Spleen (tissue), 7 donors: ENCODE measurements at regions not wholly inside any gene's neighbourhood (a gene's known extent, or its start where the extent isn't known, plus 50 kb on each side); places are given as distances from the start of the nearest gene placed in this dataset.

Source experiments
- POLR2A ChIP-seq, 3 donors: fragments of 450-650 bp; IDR thresholded peaks; one replicate each; pipeline ENCODE4 v1.5.1; 2017; ENCODE audit warnings: antibody characterized with exemption in 3 of 3, mild to moderate bottlenecking in 1 of 3
- POLR2AphosphoS5 ChIP-seq, 3 donors: sonication (generic); formaldehyde crosslinking; IDR thresholded peaks; one replicate each; pipeline ENCODE4 v1.5.1; 2017; ENCODE audit warnings: antibody characterized with exemption in 3 of 3
- TF ChIP-seq, protein P1 (sequence below), 11 experiments: fragments of 200-600 bp in 7 of 11; fragments of 450-650 bp in 4 of 11; sonication (generic) in 4 of 11; IDR thresholded peaks in 8 of 11; conservative IDR thresholded peaks in 3 of 11; 1 replicate in 7 of 11; 2 replicates in 4 of 11; pipeline versions ENCODE4 v1.4.0 to v1.8.0; 2016 to 2021; ENCODE audit warnings: antibody characterized with exemption in 11 of 11, inconsistent platforms in 4 of 11, mild to moderate bottlenecking in 1 of 11
- donor health status: DM: no; HTN: no; CAD: no; lungs with moderate emphysema.
- donor health status: DM: no; HTN: no; CAD: no.
- donor health status: DM: no; HTN: no; CAD: no.

DNA sequence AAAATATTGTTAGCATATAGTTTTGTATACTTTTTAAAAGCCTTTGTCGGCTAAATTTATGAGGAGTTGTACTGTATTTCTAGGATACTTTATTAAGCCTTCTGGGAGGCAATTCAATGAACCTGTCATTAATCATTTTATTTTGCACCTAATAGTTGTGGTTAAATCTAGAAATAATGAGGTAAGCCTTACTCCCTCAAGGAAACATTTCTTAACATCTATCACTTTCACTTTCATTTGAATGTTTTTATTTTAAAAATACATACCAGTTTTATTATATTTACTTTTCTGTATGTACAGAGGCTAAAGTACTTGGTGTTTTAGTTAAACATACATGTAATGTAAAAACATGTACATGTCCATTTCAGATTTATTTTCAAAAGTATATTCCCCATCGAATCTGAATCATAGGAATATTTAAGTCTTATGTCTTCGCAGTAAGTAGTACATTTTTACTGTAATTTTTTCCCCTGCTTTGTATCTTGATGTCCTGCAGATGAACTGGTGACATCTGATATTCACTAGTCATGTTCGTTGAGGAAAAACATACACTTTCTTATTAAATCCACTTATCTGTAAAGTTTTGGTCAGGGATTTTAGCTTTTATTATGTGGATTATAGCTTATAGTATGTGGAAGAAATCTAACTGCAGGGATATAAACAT is 82.8 kb downstream of the DISP1 start:
- TF ChIP-seq, protein P1, sequence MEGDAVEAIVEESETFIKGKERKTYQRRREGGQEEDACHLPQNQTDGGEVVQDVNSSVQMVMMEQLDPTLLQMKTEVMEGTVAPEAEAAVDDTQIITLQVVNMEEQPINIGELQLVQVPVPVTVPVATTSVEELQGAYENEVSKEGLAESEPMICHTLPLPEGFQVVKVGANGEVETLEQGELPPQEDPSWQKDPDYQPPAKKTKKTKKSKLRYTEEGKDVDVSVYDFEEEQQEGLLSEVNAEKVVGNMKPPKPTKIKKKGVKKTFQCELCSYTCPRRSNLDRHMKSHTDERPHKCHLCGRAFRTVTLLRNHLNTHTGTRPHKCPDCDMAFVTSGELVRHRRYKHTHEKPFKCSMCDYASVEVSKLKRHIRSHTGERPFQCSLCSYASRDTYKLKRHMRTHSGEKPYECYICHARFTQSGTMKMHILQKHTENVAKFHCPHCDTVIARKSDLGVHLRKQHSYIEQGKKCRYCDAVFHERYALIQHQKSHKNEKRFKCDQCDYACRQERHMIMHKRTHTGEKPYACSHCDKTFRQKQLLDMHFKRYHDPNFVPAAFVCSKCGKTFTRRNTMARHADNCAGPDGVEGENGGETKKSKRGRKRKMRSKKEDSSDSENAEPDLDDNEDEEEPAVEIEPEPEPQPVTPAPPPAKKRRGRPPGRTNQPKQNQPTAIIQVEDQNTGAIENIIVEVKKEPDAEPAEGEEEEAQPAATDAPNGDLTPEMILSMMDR (IDR thresholded peaks at IDR 0.05 in 8 of 11, conservative IDR thresholded peaks at IDR 0.05 in 3 of 11), result no peak
- no peak for TF ChIP-seq POLR2A (IDR thresholded peaks at IDR 0.05)
- no peak for TF ChIP-seq POLR2AphosphoS5 (IDR thresholded peaks at IDR 0.05)
